ENCODE measurements at regions not wholly inside any gene's neighbourhood (a gene's known extent, or its start where the extent isn't known, plus 50 kb on each side); places are given as distances from the start of the nearest gene placed in this dataset.

- TF ChIP-seq ZNF761 (CRISPR knock-in tag; conservative IDR thresholded peaks at IDR 0.05) (no peak), CTCF (CRISPR knock-in tag; IDR thresholded peaks at IDR 0.05) (no peak), TBP (CRISPR knock-in tag; IDR thresholded peaks at IDR 0.05) (no peak), MTA3 (CRISPR knock-in tag; IDR thresholded peaks at IDR 0.05) (no peak), POLR2AphosphoS2 (IDR thresholded peaks at IDR 0.05; ENCODE audit: low read depth, low read length) (no peak), ZSCAN21 (CRISPR knock-in tag; IDR thresholded peaks at IDR 0.05; ENCODE audit: borderline replicate concordance) (no peak), HOXA7 (CRISPR knock-in tag; IDR thresholded peaks at IDR 0.05) (no peak), CREB1 (IDR thresholded peaks at IDR 0.05) (no peak), CREB1 (CRISPR knock-in tag; IDR thresholded peaks at IDR 0.05) (no peak), MTA1 (CRISPR knock-in tag; IDR thresholded peaks at IDR 0.05; ENCODE audit: borderline replicate concordance) (no peak), NFATC3 (CRISPR knock-in tag; IDR thresholded peaks at IDR 0.05) (no peak), ZFP36 (IDR thresholded peaks at IDR 0.05; ENCODE audit: borderline replicate concordance, low read depth, low read length, partially characterized antibody) (no peak), GABPA (IDR thresholded peaks at IDR 0.05; ENCODE audit: low read depth, low read length) (no peak), GABPA (CRISPR knock-in tag; IDR thresholded peaks at IDR 0.05; ENCODE audit: low read depth) (no peak), NFRKB (IDR thresholded peaks at IDR 0.05) (no peak), TMF1 (CRISPR knock-in tag; IDR thresholded peaks at IDR 0.05; ENCODE audit: low read depth) (no peak)
Observed at GRCh38 chr15:77869021-77869895, 208.3 kb downstream of the TBC1D2B start.
